ENCODE measurements at regions not wholly inside any gene's neighbourhood (a gene's known extent, or its start where the extent isn't known, plus 50 kb on each side); places are given as distances from the start of the nearest gene placed in this dataset.
"Not testable (repeated sequence)": the region's sequence is repeated elsewhere in the genome, so short reads cannot be mapped to it uniquely, and the experiment has no call there.

GRCh38 chr16:26721290-26721689 is 345.4 kb upstream of the C16orf82 start:
- DNase-seq (ENCODE audit: low spot score) = no peak

- DNase-seq (ENCODE audit: low spot score) = not testable (repeated sequence)
Measured at GRCh38 chr16:26721957-26722356, 344.8 kb upstream of the C16orf82 start.

- DNase-seq (ENCODE audit: low spot score) = no peak
Measured at GRCh38 chr16:26724189-26724588, 342.5 kb upstream of the C16orf82 start.

- no peak for DNase-seq (ENCODE audit: low spot score)
Measured at GRCh38 chr16:26727848-26728247, 338.9 kb upstream of the C16orf82 start.

GRCh38 chr16:26729951-26730541 is 336.7 kb upstream of the C16orf82 start:
- DNase-seq (ENCODE audit: low spot score) = no peak

- no peak for DNase-seq (ENCODE audit: low spot score)
Measured at GRCh38 chr16:26731729-26732128, 335.0 kb upstream of the C16orf82 start.

- DNase-seq (ENCODE audit: low spot score) = no peak
Measured at GRCh38 chr16:26733710-26734109, 333.0 kb upstream of the C16orf82 start.

GRCh38 chr16:26735521-26735920 is 331.2 kb upstream of the C16orf82 start:
- DNase-seq (ENCODE audit: low spot score) = no peak

GRCh38 chr16:26736084-26736483 is 330.6 kb upstream of the C16orf82 start:
- no peak for DNase-seq (ENCODE audit: low spot score)

- no peak for DNase-seq (ENCODE audit: low spot score)
Measured at GRCh38 chr16:26740771-26741170, 326.0 kb upstream of the C16orf82 start.

- DNase-seq (ENCODE audit: low spot score) = no peak
Measured at GRCh38 chr16:26742040-26742439, 324.7 kb upstream of the C16orf82 start.

GRCh38 chr16:26744430-26744829 is 322.3 kb upstream of the C16orf82 start:
- no peak for DNase-seq (ENCODE audit: low spot score)

- no peak for DNase-seq (ENCODE audit: low spot score)
Measured at GRCh38 chr16:26747760-26748159, 319.0 kb upstream of the C16orf82 start.

- DNase-seq (ENCODE audit: low spot score) = no peak
Measured at GRCh38 chr16:26749072-26749471, 317.7 kb upstream of the C16orf82 start.

GRCh38 chr16:26752166-26752565 is 314.6 kb upstream of the C16orf82 start:
- DNase-seq (ENCODE audit: low spot score) = no peak

GRCh38 chr16:26756633-26757032 is 310.1 kb upstream of the C16orf82 start:
- DNase-seq (ENCODE audit: low spot score) = no peak

GRCh38 chr16:26762594-26762993 is 304.1 kb upstream of the C16orf82 start:
- no peak for DNase-seq (ENCODE audit: low spot score)

- peak; percentile 44 for DNase-seq (ENCODE audit: low spot score)
Measured at GRCh38 chr16:26765087-26765486, 301.6 kb upstream of the C16orf82 start.

GRCh38 chr16:26768385-26769010 is 298.2 kb upstream of the C16orf82 start:
- DNase-seq (ENCODE audit: low spot score) = no peak

- no peak for DNase-seq (ENCODE audit: low spot score)
Measured at GRCh38 chr16:26770547-26770946, 296.2 kb upstream of the C16orf82 start.

- DNase-seq (ENCODE audit: low spot score) = no peak
Measured at GRCh38 chr16:26772503-26772902, 294.2 kb upstream of the C16orf82 start.

- DNase-seq (ENCODE audit: low spot score) = no peak
Measured at GRCh38 chr16:26777821-26778220, 288.9 kb upstream of the C16orf82 start.

GRCh38 chr16:26787924-26788323 is 278.8 kb upstream of the C16orf82 start:
- no peak for DNase-seq (ENCODE audit: low spot score)

- DNase-seq (ENCODE audit: low spot score) = no peak
Measured at GRCh38 chr16:26791169-26791568, 275.6 kb upstream of the C16orf82 start.
